GM18499 (cell line): ENCODE measurements at regions not wholly inside any gene's neighbourhood (a gene's known extent, or its start where the extent isn't known, plus 50 kb on each side); places are given as distances from the start of the nearest gene placed in this dataset.
"Not testable (repeated sequence)": the region's sequence is repeated elsewhere in the genome, so short reads cannot be mapped to it uniquely, and the experiment has no call there.

Experiments
- ATAC-seq: cut with Tn5 transposase; IDR thresholded peaks from one replicate; pipeline ENCODE4 v1.9.1; 2021; ENCODE audit warnings: moderate number of reproducible peaks; ENCODE audit not compliant: insufficient read depth, unreplicated experiment

DNA sequence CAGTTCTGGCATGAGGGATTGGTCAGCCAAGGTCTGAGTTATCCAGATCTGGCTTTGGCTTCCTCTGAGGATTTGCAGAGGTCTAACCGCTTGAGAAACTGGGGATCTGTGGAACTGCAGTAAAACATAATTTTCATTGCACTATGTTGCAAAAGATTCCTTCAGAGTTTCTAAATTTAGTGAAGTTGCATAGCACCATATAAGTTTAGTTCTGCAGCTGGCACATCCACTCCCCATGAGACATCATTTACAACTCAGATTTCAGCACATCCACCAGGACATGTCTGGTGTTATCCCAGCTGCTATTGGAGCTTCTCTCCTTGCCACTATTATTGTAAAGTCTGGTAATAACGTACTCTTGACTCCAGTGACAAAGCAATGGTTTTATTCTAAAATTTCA, 181.5 kb downstream of the CWF19L2 start:
- no peak for ATAC-seq

DNA sequence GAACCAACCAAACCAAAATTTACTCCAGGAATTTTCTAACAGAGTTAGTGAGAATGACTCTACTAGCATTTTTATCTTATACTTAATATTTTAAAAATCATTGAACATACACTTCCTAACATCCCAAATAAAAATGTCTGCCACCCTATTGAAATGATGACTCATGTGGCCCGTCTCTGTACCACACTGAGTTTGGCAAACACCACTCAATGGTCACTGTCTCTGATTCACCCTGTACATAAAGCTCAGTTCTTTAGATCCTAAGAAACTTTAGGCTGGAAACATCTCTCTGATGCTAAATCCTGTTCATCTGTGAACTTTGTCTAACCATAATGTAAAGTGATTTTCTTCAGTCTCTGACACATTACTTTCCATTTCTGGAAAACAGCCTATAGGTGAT, 182.0 kb downstream of the CWF19L2 start:
- no peak for ATAC-seq

DNA sequence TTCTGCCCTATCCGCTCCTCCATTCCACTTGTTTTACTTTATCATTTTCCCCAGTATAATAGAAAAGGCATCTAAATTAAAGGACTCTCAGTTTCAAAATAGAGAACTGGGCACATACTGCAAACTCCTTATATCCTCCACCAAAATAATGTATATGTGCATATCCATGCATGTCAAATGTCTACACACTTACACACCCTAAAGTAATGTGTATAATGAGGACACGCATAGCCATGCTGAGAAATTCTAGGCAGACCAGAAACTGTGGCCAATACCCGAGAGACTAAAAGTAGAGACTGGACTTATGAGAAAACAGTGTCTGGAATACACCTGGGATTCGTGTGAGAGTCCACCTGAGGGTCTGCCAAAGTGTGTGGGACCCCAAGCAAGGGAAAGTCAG, 183.5 kb downstream of the CWF19L2 start:
- no peak for ATAC-seq

DNA sequence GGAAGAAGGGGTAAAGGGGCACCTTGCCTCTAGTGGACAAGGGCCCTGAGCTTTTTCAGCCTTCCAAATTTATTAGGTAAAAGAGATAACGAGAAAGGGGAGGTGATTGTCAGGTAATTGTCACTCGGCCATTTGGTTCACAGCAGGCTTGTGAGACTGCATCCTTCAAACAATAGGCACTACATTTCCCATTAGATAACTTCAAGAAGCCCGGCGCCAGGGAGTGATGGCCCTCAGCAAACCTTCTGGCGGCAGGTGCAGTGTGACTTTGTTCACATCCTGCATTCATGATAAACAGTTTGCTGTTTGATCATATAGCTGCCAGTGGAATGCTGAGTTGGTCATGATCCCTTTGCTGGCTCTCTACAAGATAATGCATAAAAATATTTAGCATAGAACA, 185.1 kb downstream of the CWF19L2 start:
- ATAC-seq, result no peak

DNA sequence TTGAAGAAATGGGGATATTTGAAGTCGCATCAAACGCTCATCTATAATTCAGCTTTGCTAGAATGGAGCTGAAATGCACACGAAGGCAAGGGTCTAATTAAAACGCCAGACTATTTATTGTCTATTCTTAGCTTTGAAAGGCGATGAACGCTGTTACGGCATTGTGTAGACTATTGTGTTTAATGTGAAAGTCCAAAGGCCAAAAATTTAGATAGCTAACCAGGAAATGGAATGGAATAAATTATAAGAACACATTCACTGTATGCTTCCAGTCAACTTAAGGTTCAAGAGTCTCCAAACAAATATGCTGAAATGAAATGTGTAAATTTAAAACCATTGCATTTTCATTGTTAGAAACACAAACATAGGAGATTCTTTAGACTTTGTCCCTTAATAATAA, 186.2 kb downstream of the CWF19L2 start:
- ATAC-seq, result no peak

DNA sequence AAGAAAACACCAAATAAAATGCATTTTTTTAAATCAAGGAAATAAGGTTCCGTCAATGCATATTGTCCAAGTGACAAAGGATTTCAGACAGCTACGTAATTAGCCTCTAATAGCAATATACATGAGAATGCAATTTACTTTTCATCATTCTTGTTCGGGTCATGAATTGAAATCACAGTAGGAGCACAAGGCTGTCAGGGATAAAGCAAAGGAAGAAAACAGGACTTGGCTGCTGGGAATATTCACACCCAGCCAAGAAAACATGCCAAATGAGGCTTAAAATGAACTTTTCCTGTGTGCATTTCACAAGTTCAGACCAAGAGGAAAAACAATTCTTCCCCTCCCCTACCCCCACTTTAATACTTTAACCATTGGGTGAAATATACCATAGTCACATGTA, 188.6 kb downstream of the CWF19L2 start:
- ATAC-seq, result no peak

DNA sequence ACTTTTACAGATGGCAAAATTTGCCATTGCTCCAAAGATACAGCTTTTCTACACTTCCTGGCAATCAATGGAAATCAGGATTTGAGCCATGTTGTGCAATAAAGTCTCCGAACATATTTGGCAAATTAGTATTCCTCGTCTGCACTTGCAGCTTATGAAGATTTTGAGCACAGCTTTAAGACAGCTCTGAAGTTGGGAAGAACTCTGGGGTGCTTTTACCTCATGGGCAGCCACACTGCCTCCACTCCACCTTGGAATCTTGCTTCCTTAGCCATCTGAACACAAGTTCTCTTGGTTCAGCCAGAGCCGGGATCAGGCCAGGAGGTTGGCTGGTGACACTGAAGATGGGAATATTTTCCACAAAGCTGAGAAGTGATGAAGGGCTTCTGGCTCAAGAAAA, 191.2 kb downstream of the CWF19L2 start:
- ATAC-seq, result no peak

DNA sequence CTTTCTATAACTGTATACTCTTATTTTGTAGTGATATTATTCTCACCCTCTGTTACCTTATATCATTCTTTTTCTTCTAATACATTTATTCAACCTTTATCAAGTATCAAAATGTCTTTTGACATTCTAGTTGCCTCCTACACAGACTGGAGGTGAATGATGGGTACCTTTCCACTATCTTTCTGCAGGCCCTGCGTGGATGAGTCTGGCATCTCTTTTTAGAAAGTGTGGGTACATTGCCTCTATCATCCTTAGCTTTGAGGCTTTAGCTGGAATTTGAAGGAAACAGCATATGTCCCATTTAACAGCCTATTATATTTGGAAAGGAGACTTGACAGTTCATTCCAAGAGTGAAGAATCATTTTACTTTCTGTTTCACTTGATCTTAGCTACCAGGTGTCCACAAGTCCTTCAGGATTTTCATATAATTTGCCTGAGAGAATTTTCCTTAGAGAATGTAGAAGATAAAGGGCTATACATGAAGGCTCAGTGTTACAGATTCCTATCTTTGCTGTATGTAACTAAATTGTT, 192.0 kb downstream of the CWF19L2 start:
- ATAC-seq, result no peak

DNA sequence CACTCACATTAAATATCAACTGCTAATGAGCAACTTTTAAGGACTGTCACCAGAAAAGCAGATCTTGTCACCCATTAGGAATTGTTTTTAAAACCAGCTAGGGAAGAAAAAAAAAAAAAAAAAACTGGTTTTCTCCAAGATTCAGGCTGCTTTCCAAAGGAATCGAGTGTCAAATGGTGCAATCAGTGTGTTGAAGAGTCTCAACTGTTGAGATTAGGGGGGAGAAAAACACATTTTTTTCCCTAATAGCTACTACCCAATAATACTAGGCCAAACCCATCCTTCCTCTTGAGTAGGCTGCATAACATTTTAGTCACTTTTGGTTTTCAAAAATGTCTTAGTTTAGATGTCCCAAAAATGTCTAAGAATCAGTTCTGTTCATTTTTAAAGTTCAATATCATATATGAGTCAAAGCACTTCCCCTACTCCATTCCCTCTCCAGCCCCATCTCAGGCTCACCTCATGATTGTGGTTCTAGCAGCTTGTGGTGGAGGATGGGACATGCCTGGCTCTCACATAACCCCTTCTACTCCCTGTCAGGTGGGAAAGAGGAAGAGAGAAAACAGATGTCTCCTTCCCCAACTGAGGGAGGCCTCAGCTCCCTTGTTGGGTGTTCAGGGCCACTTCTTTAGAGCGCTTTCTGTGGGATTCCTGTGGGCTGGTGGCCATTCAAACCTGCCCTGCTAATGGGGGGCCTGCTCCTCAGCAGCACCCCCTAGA, 193.6 kb downstream of the CWF19L2 start:
- ATAC-seq, result no peak

DNA sequence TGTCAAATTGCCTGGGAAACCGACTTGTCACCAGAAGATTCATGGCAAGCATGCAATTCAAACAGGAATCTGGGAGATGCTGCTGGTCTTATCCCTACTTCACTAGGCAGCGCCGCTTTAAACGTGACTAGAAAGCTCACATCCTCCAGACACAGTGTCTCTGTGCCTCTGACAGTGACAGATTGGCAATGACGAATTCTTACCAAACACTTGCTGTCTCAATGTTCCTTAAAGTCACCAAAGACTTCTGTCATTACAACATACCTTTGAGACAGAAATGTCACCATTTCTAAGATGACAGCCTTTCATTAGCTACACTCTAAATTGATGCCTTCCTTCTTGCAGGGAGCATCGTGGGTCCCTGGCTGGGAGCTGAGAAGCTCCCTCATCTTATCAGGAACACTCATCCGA, 197.8 kb downstream of the CWF19L2 start:
- no peak for ATAC-seq

DNA sequence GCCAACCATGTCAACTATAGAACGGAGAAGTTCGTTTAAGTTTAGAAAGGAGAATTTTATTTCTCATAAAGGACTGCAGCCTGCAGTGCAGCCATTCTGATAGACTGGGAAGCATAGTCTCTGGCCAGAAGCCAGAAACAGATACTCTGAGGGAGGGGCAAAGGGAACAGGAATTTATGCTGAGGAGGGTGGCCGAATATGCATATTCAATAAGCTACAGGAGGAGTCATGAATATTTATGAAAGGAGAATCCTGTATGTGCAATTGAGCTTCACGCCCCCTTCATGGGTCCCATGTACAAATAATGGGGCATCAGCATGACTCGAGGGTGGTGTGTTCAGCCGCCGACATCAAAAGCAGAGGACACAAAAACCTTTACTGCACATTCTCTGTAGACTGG, 199.9 kb downstream of the CWF19L2 start:
- ATAC-seq, result no peak

DNA sequence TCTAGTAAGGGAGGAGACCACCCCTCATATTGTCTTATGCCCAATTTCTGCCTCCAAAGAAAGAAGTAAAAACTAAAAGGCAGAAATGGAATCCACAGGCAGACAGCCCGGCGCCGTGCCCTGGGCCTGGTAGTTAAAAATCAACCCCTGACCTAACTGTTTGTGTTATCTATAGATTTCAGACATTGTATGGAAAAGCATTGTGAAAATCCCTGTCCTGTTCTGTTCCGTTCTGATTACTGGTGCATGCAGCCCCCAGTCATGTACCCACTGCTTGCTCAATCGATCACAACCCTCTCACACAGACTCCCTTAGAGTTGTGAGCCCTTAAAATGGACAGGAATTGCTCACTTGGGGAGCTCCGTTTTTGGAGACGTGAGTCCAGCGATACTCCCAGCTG, 204.0 kb downstream of the CWF19L2 start:
- not testable (repeated sequence) for ATAC-seq

DNA sequence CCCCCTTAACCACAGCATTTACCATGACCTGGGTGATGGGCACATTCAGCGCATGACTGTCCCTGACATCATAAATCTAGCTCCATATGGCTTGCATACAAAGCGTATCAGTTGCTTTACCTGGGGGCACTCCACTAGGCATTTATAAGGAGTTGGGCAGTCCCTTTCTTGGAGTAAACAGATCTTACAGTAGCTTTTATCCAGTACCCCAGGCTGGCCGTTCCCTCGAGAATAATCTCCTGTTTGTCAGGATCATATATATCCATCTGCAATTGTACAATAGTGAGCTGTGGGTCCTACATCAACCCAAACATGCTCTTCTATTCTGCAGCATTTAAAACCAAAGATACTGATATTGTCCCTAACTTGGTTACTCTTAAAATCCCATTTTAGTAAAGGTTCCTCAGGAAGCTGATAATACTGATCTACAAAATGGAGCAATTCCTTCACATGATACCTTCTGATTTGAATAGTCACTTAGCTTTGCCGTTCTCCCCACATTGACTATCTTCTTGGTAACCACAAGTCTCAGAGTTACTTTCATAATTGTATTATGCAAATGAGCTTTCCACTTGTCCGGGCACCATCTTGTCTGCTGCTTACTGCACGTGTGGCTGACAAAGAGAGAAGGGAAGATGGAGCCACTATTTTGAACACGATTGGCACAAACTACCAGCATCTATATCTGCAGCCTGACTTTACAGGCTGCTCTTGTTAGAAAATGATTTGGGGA, 205.0 kb downstream of the CWF19L2 start:
- ATAC-seq, result peak; percentile 86

DNA sequence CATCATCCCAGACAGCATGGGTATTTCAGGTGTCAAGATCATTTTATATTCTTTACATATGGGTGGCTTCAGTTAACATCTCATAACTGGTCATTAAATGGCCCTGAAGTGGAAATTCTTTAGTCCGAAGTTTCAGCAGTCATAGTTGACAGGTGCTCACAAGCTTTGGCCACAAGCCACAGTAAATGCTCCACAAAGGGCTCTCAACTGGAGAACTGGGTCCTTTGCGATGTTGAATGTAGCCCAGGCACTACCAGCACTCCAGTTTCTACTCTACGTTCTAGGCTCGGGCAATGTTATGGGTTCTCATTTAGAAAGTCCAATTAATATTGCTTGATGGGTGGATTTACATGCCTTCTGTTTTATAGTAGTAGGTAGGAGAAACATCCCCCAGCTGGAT, 206.3 kb downstream of the CWF19L2 start:
- no peak for ATAC-seq

DNA sequence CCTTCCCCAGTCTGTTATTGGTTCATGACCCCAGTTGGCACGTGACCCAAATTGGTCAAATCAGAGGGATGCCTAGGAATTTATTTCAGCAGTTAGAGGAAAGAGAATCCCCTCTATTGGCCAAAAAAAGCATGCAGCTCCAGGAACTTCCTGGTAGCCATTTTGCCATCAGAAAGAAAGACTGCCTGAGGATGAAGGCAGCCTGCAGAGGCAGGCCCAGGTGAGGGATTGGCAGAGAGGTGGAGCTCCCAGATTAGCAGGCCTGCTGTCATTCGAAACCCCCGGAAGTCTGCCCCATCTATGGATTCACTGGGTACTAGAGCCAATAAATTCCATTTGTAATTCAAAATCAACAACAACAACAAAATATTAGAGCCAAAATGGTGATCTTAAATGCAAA, 207.6 kb downstream of the CWF19L2 start:
- ATAC-seq, result no peak

DNA sequence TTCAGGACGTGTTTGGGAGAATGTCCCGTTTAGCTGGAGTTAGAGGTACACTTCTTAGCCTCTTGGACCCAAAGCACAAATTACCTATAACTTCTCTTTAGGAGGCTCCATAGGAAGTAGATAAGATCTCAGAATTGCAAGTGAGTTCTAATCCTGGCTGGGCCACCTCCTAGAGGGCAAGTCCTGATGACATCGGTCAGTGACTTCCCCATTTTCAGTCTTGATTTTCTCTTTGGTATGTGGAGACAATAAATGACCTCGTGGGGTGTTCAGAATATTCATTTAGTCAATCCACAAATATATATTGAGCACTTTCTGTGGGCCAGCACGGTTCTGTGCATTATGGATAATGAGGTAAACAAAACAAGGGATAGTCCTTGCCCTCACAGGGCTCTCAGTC, 208.6 kb downstream of the CWF19L2 start:
- no peak for ATAC-seq

DNA sequence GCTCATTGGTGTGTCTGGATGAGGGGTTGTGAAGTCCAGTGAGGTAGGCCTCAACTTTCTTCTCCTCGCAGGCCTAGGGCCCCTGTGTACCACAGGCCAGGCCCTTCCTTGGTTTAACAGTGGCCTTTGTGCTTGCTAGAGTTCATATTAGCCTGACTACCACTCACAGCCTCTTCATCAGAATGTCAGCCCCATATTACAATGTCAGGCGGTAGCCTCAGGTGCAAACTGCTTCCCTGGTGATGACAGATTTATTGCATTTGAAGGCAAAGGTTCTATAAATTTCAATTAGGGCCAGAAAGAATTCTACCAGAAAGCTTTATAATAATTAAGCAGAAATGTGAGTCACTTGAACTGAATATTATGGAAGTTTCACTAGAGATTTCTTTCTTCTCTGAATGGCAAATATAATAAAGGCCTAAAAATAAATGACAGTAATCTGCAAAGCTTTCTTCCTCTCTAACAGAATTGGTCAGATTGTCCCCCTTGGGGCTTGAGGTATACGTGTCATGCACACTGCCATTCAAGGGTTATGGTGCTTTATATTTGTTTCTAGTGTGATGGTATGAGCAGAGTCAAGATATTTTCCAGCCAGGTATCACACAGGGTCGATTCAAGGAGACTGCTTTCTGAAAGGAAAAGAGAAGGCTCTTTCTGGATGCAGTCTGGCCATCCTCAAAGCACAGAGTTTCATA, 210.3 kb downstream of the CWF19L2 start:
- ATAC-seq, result no peak

DNA sequence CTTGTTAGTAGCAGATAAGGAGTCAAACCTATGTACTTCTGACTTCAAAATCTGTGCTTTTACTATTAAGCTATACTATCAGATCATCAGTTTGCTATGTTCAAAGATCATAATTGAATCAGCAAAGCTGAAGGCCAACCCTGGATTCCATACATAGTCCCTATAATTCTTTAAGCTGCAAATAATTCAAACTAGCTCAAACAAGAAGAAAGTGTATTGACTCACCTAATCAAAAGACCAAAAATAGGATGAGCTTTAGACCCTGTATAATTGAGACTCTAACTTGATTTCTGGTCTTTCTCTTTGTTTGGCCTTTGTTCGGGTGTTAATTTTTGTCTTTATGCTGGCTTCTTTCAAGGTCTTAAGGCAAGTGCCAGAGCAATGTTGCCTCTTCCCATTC, 213.7 kb downstream of the CWF19L2 start:
- ATAC-seq, result no peak

DNA sequence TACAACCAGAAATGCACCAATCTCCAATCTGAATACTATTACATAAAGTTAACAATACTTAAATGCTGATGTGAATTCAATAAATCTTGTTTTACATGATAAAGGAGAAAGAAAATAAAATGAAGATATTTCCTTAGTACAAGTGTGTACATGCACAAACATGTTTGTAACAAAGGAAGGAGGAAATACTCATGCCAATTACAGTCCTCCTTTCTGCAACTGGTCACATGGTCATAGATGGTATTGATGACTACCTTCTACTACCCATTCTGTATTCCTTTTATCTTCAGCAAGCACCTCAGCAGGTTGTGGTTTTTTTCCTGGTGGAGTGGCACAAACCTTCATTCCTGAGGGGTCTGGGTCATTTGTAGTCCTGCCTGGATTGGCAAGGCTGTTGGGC, 214.2 kb upstream of the GUCY1A2 start:
- no peak for ATAC-seq

DNA sequence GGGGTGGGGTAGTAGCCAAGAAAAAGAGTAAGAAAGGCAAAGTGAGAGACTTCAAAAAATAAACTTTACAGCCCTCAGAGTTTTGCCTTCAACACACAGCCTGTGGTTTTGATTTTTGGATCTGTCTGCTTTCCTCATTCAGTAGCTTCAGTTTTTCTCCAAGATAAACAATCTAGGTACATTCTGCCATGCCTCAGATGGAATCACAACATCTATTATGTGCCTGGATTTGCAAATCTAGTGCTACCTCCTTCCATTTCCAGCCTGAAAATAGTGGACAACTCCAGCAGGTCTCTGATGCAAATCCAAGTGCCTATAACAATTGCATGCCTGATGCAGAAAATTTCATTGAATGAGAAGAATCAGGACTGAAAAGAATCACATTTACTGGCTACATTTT, 206.6 kb upstream of the GUCY1A2 start:
- ATAC-seq, result no peak

DNA sequence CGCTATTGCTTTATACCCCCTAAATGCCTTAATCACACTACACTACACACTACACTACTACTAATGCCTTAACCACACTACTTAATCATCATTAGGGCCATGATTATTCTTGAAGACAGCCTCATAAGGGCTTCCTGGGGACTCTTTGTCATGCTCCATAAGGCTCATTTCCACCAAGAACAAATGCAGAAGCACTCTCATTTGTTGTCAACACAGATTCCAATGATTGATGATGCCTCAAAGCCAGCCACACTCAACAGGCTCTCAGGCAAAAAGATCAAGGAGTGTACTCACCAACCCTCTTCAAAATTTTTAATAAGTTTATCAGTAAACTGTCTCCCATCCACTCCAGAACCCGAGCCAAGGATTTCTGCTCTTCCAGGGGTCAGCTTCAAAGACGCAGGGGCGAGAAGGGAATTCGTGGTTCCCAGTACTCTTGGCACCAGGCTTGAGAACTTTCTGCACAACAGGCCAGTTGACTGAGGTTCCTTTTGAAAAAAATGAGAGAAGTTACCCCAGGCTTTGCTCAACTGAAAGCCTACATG, 204.7 kb upstream of the GUCY1A2 start:
- no peak for ATAC-seq
